GM18505 (cell line): ENCODE measurements at regions not wholly inside any gene's neighbourhood (a gene's known extent, or its start where the extent isn't known, plus 50 kb on each side); places are given as distances from the start of the nearest gene placed in this dataset.

Experiments used
- ATAC-seq: cut with Tn5 transposase; IDR thresholded peaks from one replicate; pipeline ENCODE4 v1.9.1; 2021; ENCODE audit not compliant: unreplicated experiment
- POLR2A ChIP-seq: IDR thresholded peaks from 4 replicates; pipeline ENCODE4 v1.6.1; 2011; ENCODE audit warnings: borderline replicate concordance; ENCODE audit not compliant: insufficient read depth, insufficient read length; ENCODE audit errors: extremely low read depth

DNA sequence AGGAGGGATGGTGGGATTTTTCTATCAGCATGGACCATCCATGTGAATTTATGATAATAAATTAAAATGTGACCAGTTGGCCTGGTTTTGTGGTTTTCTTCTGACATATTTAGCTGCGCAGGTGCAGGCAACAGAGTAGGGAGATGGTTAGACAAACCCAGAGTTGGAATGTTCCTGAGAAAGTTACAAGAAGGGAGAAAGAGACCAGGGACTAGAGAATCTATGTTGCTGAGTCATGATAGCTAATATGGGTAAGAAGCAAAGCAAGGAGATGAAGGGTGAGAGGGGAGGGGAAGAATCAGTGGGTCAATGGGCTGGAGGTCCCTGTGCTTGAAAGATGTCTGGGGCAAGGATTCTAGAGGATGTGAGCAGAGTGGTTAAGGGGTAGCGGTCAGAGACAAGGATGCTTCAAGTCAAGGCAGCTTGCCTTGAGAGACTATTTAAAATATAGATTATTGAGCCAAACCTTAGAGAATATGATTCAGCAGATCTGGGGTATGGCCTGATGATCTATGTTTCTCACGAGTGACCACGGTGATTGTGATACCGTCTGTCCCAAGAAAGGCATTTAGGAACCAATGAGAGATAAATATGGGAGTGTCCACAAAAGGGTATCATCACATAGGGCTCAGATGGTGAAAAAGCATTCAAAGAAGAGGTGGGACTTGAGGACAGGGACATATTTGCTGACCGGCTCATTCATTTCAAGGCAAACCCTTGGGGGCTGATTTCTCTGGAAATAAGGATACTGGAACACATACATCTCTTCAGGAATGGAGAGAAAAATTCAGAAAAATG lies 219.7 kb upstream of the PLD5 start:
- no peak for ATAC-seq
- no peak for TF ChIP-seq POLR2A

DNA sequence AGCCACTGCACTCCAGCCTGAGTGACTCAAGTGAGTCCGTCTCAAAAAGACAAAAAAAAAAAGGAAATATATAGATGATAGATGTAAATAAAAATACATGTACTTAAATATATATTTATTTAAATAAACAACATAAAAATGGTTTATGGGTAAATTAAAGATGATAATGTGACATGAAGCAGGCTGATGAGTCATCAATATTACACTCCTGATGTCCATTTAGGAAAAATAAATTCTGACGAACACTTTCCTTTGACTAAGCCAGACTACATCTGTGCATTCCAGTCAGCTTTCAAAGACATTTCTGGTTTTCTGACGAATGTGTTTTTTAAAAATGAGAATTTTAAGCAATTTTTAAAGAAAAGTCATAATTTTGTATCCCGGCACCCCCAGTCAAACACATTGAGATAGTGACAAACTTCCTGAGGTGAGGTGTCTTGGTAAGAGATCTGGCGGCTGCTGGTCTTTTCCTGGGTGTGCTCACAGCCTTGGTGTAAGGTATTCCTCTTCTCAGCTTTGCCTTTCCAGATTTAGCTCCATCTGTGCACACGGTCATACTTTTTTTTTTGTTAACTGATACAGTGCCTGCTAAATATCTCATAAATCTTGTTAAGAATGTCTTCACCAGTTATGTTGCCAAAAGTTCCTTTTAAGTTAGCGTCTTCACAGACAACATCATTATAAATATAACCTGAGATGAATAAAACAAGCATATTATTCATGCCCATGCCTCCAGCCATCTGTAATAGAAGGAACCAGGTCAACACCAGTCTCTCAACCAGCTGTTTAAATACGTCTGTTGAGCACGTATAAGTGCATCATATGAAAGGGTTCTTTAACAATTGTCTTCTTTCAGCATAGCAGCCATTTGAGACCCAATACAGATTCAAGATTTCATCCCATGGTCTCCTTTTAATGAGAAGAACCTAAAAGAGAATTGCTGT lies 214.5 kb upstream of the PLD5 start:
- TF ChIP-seq POLR2A, result no peak
- ATAC-seq, result no peak

DNA sequence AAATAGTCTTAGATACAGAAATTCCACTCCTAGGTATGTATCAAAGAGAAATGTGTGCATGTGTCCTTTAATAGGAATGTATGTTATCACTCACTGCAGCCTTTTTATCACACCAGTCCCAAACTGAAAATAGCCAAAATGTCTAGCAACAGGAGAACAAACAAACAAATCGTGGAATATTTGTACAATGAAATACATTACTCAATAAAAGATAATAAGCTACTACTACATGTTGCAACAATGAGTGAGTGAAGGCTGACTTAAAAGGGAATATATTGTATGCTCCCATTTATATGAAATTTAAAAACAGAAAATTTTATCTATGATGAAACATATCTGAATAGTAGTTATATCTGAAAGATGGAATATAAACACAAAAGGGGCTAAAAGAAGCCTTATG lies 212.1 kb upstream of the PLD5 start:
- ATAC-seq, result no peak
- no peak for TF ChIP-seq POLR2A

DNA sequence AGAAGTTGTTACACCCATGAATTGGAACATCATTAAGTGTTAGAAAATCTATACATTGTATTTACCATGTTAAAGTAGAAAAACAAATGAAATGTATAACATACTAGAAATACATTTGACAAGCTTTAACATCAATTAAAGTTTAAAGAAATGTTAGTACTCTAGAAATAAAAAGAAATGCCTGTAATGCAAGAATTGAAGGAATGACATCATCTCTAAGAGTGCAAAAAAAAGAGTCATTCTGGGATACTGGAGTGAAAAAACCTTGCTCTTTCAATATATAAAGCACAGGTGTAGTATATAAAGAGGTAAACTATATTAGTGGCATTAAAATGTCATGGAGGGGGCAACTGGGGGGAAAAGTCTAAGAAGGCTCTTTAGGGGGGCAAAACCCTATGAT lies 210.8 kb upstream of the PLD5 start:
- ATAC-seq, result no peak

DNA sequence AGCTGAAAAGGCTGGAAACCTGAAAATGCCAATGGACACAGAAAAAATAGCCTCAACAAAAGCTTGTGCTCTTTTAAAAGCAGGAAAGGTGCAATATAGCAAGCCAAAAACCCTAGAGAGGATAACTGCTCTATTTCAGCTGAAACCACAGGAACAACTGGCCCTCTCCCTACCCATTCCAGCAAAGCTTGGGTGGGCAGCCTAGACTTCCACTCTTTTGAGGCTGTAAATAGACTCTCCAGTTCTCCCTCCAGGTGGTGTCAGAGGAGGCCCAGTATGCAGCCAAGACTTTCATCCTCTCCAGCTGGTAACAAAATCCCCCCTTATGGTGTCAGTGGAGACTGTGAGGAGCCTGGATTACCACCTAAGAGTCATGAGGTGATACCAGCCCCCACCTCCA lies 206.9 kb upstream of the PLD5 start:
- no peak for ATAC-seq
- TF ChIP-seq POLR2A, result no peak

More for the DNA sequence above, 210.8 kb upstream of the PLD5 start:
- TF ChIP-seq POLR2A, result no peak

DNA sequence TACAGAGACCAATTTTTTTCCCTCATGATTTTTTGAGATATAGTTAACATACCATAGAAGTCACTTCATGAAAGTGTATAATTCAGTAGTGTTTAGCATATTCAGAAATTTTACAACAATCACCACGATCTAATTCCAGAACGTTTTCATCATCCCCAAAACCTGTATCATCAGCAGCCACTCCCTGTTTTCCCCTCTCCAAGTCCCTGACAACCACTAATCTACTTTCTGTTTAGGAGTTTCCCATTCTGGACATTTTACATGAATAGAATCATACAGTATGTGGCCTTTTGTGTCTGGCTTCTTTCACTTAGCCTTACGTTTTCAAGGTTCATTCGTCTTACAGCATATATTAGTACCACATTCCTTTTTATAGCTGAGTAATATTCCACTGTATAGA lies 204.2 kb upstream of the PLD5 start:
- ATAC-seq, result no peak

DNA sequence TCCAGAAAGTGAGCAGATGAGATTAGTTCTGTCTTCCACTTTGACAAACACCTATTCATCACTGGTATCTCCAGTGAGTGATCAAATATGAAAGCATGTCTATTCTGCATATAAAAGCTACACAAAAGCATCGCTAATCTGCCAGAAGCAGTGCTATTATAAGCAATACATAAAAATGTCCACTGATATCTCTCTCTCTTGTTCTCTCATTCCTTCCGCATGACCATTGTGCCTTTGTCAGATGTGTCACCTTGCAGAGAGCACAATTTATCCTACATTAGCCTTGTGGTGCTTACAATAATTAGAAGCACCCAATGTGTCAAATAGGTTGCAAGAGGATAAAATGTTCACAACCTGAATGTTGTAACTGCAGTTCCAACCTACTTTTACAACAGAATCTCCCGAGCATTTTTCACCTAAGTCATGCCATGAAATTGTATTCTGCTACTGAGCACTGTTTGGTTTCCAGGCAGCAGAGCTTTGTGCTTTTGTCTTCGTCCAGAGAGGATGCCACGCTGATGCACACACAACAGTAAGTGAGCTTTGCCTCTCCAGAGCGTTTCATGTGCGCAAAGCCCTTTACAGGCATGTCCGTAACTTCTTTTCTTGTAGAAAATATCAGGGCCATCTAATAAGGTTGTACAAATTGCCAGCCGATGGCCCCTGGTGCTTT lies 198.7 kb upstream of the PLD5 start:
- TF ChIP-seq POLR2A, result no peak
- ATAC-seq, result no peak

More for the DNA sequence above, 204.2 kb upstream of the PLD5 start:
- TF ChIP-seq POLR2A, result no peak

DNA sequence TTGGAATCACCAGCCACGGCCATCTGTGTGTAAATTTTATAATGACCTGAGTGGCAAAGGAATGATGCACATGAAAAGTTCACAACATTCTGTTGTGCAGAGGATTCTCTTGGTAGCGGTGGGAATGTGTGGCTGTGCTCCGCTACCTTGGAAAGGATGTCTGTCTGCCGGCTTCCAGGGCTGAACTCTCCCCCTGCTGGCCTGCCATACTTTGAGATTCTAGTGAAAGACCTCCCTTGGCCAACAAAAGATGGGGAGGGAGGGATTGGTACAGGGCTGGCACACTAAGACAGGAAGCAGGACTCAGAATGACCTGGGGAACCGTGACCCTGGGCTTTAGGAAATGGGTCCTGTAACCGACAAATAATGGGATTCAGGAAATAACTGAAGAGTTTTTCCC lies 194.5 kb upstream of the PLD5 start:
- ATAC-seq, result no peak
- TF ChIP-seq POLR2A, result no peak

DNA sequence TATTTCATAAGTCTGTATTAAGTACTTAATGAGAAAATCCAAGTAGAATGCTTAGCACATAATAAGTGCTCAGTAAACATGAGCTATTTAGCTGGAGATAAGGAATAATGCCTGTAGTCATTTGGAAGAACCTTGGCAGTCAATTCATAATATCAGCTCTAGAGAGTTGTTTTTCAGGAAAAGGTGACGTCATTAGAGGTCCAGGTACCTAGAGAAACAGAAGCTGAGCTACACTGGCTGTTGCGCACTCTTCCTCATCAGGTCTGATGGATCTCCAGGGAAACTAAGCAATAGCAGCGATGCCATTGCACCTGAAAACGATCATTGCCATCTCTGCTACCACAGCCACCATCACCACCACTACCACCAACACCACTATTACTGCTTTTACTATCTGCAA lies 187.8 kb upstream of the PLD5 start:
- TF ChIP-seq POLR2A, result no peak
- ATAC-seq, result no peak

DNA sequence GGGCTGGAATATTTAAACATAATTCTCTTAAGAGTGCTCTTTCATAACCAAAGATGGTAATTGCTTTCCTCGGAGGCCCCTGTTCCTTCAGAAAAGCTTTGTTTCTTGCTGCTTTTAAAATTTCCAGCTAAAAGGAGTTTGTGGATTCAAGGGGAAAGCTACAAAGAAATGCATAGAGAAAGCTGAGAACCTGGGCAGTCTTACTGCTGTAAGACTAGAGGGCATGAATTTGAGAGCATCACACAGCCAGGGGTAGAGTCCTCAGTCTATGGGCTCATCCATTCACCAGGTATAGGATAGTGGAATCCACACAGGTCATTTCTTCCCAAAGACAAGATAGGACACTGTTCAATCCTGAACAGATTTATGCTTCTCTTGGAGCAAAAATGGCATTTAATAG lies 186.3 kb upstream of the PLD5 start:
- no peak for ATAC-seq
- TF ChIP-seq POLR2A, result no peak

DNA sequence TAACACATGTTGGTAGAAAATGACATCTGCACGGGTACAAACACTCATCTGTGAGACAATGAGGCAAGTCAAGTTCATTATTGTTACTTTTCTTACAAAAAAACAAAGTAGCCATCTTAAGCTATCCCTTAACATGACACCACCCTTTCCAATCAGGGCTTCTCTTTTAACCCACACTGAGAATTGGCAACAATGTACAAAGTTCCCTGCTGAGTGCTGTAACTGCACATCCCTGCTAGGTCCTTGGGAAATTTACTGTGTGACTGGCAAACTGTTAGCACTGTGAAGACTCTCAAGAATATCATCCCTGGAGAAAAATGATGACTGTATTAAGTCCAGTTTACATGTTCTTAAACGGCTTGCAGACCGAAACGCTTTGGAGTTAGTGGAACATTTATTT lies 185.8 kb upstream of the PLD5 start:
- no peak for ATAC-seq
- no peak for TF ChIP-seq POLR2A

DNA sequence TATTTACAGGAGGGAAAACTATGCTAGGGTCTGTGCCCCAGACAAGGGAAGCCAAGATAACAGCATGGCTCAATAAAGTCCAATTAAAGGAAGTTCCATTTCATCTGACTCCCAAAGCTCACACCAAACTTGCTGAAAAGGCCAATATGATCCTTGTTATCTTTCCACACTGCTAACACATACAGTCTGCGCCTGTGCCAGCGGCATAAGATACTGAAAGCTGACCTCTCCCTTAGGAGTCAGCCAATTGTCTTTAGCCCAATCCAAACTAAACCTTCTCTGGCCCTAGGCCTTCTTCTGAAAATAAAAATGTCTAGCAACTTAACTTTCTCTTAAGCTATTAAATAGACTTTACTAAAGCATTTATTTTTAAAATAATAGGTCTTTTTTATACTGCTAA lies 179.0 kb upstream of the PLD5 start:
- no peak for ATAC-seq
- no peak for TF ChIP-seq POLR2A

DNA sequence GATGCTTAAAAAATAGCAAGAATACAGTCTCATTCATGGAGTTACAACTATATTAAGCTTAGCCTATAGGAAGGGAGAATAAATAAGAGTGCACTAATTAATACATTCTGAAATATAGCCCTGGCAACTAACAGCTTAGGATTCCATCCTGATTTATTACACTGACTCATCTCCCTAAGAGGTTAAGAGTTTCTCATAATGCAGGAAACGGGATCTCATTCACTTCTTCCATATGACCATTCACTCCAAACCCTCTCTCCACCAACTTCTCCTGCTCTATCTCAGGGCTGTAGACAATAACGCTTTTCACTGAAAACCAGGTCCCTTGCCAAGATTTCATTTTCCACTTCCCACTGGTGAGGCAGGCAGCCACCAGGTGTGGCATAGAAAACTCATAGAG lies 168.5 kb upstream of the PLD5 start:
- no peak for ATAC-seq
- no peak for TF ChIP-seq POLR2A
